ENCODE measurements at regions not wholly inside any gene's neighbourhood (a gene's known extent, or its start where the extent isn't known, plus 50 kb on each side); places are given as distances from the start of the nearest gene placed in this dataset.

DNA sequence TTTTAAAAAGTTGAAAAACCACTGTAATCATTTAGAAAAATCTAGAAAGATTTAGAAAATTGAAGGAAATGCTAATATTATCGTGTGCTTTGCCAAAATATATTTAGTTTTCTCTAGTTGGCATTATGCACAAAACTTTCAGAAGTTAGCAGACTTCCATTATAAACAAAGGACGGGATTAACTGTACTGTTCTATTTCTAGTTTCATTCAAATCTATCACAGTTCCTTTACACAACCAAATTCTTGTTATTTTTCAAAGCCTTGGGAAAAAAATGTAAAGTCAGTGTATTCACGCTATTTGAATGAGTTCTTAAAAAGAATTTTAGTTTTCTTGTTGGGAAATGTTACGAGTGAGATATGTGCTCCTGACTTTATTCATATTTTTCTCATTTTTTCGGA, 277.8 kb downstream of the LMO7 start:
- DNase-seq: no peak

DNA sequence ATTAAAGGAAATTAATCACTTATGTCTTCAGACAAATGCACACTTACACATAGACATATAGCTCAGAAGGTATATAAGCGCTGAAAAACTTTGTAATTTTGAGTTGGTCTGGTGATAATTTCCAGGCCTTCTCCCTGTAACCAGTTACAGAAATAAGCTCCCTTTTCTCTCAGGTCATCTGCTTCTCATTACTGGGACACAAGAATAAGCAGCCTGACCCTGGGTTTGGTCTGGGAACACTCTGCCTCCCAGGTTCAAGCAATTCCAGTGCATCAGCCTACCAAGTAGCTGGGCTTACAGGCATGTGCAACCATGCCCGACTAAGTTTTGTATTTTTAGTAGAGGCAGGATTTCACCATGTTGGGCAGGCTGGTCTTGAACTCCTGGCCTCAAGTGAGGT, 274.5 kb downstream of the LMO7 start:
- no peak for DNase-seq
